Glomerular endothelial cell (primary cell): ENCODE measurements at regions not wholly inside any gene's neighbourhood (a gene's known extent, or its start where the extent isn't known, plus 50 kb on each side); places are given as distances from the start of the nearest gene placed in this dataset.

ENCODE experiments used
- DNase-seq: peaks from one replicate; pipeline ENCODE4 v3.0.0-alpha.2; 2011; ENCODE audit warnings: low read depth, low spot score; ENCODE audit errors: extremely low read depth

DNA sequence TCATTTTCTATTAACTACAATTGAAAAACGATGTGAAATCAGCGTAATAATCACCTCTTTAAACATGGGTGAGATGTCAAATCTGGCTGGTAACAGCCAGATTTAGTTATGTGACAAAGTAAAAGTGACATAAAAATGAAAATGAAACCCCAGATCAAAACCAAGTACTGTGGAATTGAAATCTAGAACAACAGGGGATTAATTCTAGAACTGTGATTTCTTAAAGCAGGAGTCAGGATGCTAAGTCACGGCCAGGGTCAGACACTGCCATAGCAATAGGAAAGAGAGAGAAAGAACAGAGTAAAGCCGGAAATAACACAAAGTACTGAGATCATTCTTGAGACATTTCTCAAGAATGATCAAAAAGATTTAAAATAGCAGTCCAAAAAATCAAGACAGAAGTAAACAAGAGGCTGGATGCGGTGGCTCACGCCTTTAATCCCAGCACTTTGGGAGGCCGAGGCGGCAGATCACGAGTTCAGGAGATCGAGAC lies 1183.7 kb upstream of the NXPH2 start:
- DNase-seq, result no peak

- DNase-seq, result no peak
These were observed 1169.2 kb upstream of the NXPH2 start for GRCh38 chr2:139949242-139949972.

- no peak for DNase-seq
These were observed 1166.5 kb upstream of the NXPH2 start for GRCh38 chr2:139946690-139947089.

DNA sequence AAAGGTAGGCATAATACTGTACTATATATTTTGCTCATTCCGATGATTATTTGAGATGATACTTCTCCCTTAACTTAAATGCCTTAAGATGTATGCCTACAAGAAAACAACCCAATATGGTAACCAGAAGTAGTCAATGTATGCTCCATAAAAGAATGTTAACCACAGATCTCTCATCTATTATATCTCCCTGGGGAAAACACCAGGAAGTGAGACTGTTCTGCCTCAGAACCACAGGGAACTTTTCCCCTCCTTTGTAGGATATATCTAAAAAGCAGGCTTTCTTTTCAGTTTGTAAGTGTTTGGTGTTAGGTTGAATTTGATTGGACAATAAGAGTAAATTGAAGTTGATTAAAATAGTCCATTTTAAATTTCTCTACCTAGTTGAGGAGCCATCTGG lies 1160.5 kb upstream of the NXPH2 start:
- no peak for DNase-seq

GRCh38 chr2:139925903-139926302 lies 1145.7 kb upstream of the NXPH2 start:
- DNase-seq, result no peak

DNA sequence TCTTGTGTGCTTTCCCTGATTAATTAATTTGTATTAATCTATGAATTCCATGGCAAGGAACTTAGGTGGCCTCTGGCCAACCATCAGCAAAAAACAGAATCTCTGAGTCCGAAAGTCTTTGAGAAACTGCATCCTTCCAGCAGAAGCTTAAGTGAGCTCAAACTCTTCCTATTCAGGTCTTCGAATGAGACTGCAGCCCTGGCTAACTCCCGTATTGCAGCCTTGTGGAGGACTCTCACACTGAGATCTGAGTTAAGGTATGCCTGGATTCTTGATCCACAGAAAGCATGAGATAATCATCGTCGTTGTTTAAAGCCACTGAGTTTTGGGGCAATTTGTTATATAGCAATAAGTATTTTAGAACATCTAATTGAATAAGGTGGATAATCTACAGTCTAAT lies 1143.9 kb upstream of the NXPH2 start:
- DNase-seq, result no peak

DNA sequence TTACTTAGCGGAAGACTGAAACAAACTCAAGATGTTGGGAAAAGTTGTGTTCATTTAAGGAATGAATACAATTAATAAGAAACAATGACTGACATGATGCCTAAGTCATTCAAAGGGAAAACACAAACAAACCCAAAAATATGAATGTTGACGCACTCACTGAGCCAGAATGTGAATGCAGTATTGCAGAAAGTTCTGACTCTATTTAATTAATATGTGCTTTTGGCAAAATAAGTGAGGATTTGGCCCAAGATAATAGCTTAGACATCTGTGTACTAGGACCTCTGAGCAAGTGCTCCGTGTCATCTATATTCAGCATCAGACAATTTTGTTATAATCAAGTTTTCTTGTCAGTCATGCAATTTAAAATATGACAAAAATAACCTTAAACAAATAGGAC lies 1138.8 kb upstream of the NXPH2 start:
- DNase-seq, result no peak

DNA sequence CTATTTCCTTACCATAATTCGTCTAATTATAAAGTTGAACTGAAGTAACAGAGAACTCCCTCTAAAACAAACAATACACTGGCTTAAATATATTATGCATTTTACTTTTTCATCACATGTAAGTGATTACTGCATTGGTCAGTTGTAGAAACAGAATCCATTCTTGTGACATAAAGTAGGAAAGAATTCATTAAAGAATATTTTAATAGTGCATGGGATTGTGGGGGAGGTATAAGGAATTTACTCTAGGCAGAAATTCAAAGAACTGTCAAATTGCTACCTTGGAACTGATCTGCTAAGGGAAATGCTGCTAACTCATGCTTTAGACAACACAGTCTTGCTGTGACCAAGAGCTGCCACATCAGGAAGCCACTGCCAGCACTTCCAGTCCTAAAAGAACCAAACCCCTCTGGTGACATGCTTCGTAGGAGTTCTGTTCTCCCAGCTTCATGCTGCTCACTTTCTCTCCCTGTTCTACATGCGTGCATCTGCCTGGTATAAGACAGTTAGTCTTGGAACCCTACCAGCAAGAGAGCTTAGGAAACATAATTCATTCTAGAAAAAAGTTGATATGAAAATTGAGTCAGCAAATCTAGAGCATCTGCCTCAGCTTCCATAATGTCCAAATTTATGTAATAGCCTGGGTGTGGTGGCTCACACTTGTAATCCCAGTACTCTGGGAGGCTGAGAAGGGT lies 1137.6 kb upstream of the NXPH2 start:
- no peak for DNase-seq

GRCh38 chr2:139916822-139917221 lies 1136.6 kb upstream of the NXPH2 start:
- DNase-seq, result no peak

DNA sequence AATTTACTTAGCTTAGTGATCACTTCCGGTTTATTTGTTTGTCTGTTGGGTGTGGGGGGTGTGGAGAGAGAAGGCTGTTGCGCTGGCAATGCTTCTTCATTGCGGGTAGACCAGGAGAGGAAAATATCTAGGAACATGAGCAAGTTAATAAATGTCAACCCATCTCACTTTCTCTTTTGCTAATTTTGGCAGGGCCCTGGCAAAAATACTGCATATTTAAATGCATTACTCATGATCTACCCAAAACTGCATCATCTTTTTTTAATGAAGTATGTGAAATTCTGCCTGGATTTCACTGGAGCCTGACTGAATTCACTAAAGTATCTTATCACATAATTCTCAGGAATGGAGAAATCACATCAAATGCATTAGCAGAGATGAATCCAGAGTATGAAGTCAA lies 1131.0 kb upstream of the NXPH2 start:
- DNase-seq, result no peak

DNA sequence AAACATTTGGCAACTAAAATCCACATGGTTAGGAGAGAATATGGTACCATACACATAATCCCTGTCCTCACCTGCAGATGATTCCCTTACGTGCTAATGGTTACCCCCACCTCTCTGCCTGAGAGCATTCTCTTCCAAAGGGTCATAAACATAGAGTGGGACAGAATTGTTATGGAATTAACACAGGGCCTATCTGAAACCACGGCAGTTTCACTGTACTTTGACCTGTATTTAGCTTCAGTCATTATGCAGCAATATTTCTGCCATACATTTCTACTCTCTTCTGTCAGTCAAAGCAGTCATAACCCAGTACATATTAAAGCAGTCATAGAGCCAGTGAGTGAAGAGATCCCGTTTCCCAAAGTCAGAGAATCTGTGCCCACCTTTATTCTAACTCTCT lies 1128.9 kb upstream of the NXPH2 start:
- no peak for DNase-seq

GRCh38 chr2:139905624-139906023 lies 1125.4 kb upstream of the NXPH2 start:
- DNase-seq, result no peak

GRCh38 chr2:139891636-139892035 lies 1111.4 kb upstream of the NXPH2 start:
- DNase-seq, result no peak

DNA sequence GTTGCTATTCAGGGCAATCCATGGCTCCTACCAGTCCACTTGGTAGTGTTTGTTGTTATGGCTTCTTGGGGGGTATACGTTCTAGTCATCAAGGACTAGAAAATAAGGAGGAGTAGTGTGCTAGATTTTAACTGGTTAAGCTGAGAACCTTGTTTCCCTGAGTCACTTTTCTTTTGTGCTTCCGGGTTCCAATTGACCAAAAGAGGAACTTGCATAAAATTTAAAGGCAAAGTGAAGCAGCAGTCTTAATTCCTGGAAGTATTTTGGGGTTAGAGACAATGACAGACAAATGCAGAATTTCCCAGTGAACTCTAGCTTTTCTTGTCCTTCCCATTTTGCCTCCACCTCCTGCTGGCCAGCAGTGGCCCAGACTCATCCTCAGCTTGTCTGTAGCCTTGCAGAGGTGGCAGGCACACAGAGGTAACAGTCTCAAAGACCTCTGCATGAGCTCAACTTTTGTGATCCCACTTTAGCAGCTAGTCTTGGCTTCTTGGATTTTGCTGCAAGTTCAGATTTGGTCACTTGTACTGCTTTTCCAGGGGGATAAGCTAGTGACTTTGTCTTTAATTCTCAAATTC lies 1105.8 kb upstream of the NXPH2 start:
- DNase-seq, result no peak

DNA sequence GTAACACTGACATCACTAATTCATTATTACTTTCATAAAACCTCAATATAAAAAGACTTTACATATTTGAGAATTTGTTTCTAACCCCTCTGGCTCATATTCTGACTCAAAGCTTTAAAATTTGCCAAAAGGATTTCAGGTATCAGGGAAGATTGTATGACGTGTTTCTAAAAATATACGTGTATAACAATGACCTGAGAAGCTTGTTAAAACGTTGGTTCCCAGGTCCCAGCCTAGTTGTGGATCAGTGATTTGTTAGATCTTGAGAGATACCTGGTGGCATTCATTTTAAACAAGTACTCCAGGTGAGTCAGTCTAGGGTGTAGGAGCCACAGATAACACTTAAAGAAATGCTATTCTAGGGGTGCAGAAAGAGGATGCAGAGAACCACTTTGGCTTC lies 1096.8 kb upstream of the NXPH2 start:
- DNase-seq, result no peak

DNA sequence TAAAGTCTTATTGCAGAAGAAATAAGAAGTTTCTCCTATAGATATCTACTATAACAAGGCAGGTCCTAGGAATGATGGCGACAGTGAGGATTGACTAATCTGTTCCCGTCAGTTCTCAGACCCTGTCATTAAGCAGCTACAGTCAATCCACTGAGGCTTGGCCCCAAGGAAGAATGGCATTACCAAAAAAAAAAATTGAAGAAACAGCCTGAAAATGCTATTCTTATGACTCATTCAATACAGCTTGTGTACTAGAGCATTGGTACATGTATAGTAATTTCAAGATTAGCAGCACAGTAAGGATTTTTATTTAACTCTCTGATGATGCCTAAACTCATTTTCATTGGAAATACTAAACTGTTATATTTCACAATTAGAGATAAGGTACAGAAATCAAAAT lies 1096.1 kb upstream of the NXPH2 start:
- no peak for DNase-seq

DNA sequence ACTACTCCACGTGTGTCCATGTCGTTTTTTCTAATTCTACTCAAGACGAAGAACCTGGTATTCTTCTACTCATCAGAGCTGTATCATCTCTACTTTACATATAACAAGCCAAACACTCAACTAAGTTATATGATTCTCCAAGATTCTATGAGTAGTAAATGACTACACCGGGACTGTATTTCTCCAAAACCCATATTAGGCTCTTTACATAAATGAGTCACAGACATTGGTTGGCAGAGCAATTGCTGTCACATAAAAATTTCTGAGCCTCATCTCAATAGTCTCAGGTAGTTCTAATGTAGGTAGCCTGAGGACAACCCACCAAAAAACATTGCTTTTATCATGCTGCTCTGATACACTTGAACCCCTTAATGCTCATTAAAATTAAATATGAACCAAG lies 1092.3 kb upstream of the NXPH2 start:
- no peak for DNase-seq

- no peak for DNase-seq
These were observed 1091.8 kb upstream of the NXPH2 start for GRCh38 chr2:139872032-139872431.

DNA sequence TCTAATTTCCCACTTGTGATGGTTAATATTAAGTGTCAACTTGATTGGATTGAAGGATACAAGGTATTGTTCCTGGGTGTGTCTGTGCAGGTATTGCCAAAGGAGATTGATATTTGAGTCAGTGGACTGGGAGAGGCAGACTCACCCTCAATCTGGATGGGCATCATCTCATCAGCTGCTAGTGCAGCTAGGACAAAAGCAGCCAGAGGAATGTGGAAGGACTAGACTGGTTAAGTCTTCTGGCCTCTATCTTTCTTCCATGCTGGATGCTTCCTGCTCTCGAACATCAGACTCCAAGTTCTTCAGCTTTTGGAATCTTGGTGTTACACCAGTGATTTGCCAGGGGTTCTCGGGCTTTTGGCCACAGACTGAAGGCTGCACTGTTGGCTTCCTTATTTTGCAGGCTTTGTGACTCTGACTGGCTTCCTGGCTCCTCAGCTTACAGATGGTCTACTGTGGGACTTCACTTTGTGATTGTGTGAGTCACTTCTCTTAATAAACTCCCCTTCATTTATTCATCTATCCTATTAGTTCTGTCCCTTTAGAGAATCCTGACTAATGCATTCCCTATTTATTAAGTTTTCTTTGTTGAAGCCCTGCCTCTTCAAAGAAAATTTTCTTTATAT lies 1087.5 kb upstream of the NXPH2 start:
- DNase-seq, result no peak

DNA sequence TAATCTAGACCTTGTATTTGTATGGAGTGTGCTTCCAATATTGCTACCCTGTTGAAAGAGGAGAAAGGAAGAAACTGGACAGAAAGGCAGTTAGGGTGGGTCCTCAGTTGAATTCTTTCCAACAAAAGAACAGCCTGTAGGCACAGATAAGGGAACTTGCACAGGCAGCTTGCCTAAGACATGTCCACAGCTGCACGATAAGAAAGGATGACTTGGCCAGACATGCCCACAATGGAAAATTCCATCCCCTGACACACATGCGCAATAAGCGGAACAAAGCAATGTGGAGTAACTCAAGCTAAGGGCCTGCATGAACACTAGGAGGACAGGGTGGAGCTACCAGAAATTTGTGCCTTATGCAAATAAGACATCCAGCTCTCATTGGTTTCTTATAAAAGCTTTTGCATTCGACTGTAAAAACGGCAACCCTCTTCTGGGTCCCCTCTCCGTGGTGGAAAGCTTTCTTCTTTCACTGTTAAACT lies 1084.7 kb upstream of the NXPH2 start:
- no peak for DNase-seq

DNA sequence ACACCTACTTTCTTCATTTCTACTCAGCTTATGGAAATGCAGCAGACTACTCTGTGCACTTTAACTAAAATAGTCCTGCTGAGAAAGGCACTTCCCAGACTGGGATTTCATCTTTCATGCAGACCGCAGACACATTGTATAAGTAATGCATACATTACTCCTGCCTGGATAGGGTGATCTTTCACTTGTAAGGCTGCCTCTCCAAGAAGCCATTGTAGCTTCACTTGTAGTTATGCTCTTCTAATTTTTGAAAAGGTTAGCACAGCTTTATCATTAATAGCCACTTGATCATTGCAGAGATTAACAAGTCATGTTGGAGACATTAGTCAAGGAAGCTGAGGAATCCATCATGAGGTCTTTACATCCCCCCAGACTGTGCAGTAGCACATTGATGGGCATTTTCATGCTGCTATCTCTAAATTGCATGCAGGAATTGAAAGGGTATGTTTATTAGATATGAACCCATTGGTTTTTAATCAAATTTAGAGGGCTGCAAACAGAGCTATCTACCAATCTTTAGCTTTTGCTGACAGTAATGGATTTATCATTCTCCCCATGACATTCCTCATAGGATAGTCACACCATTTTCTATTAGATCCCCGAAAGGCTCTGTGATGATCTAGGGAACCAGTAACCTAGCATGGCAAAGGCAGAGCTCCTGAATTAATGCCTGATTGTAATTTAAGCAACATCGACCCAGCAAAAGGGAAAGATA lies 1074.7 kb upstream of the NXPH2 start:
- DNase-seq, result no peak
